K562 (cell line): ENCODE measurements at regions not wholly inside any gene's neighbourhood (a gene's known extent, or its start where the extent isn't known, plus 50 kb on each side); places are given as distances from the start of the nearest gene placed in this dataset.

Experiments
- ATAC-seq: fragments of 200-7000 bp; cut with Tn5 transposase; 3 replicates; pipeline ENCODE4 v1.9.1; 2020; ENCODE audit warnings: moderate library complexity
- BruUV-seq: library from RNA; stranded (reverse); fragments of 400-500 nt; replicated peaks from 2 replicates; lab custom pipeline; 2021; lab: Mats Ljungman, UMichigan
- CTCF ChIA-PET: fragments of 300-600 bp; formaldehyde crosslinking; extraction: SDS; loops from one replicate; lab custom pipeline; 2021; ENCODE audit warnings: low intra/inter-chr PET ratio; lab: Yijun Ruan, JAX
- POLR2A ChIA-PET: fragments of 300-600, 350-650 bp; sonication (Branson Sonifier 250); formaldehyde crosslinking; extraction: SDS; loops from one replicate; lab custom pipeline; 2021; ENCODE audit warnings: antibody characterized with exemption, inconsistent platforms; lab: Yijun Ruan, JAX
- DNase-seq, 4 experiments: peaks; one replicate each; pipeline versions ENCODE4 v3.0.0 to v3.0.0-alpha.2; 2011 to 2018; ENCODE audit warnings: low spot score in 3 of 4, mixed read lengths in 3 of 4; ENCODE audit errors: extremely low read depth in 1 of 4
- FAIRE-seq: peaks from 2 replicates; lab custom pipeline; 2011; peaks lifted over from hg19 to GRCh38; lab: Jason Lieb, UNC
- H2AFZ ChIP-seq: 2 replicates; pipeline ENCODE4 v1.6.0; 2011; ENCODE audit warnings: low read depth, low read length, control low read depth, inconsistent platforms
- H3K27ac ChIP-seq: fragments of 200-600 bp; 3 replicates; pipeline ENCODE4 v1.8.0; 2011; ENCODE audit warnings: low read depth, mild to moderate bottlenecking, control low read depth, inconsistent platforms, low read length, moderate library complexity, mixed read lengths; ENCODE audit errors: extremely low read depth
- H3K27me3 ChIP-seq, 2 experiments: fragments of 300-600 bp in 1 of 2; 2 replicates in 1 of 2; 3 replicates in 1 of 2; pipeline versions ENCODE4 v1.6.0 to v1.8.0; 2011; ENCODE audit warnings: inconsistent platforms in 2 of 2, low read length in 2 of 2, mild to moderate bottlenecking in 1 of 2, mixed read lengths in 1 of 2, moderate library complexity in 1 of 2; ENCODE audit not compliant: control insufficient read depth in 2 of 2, insufficient read depth in 2 of 2
- H3K36me3 ChIP-seq: fragments of 300-600 bp; 3 replicates; pipeline ENCODE4 v1.8.0; 2011; ENCODE audit warnings: mild to moderate bottlenecking, low read length, inconsistent platforms; ENCODE audit not compliant: control insufficient read depth, insufficient read depth
- H3K4me1 ChIP-seq, 2 experiments: fragments of 200-600 bp in 1 of 2; replicated peaks in 1 of 2; 2 replicates in 1 of 2; 3 replicates in 1 of 2; pipeline versions ENCODE4 v1.5.1 to v1.8.0; 2011; ENCODE audit warnings: inconsistent platforms in 2 of 2, low read length in 2 of 2, mild to moderate bottlenecking in 1 of 2, mixed read lengths in 1 of 2, moderate library complexity in 1 of 2; ENCODE audit not compliant: control insufficient read depth in 2 of 2, insufficient read depth in 2 of 2
- H3K4me2 ChIP-seq: 2 replicates; pipeline ENCODE4 v1.6.1; 2011; ENCODE audit warnings: low read length, control low read depth, inconsistent platforms, mixed read lengths; ENCODE audit not compliant: insufficient read depth
- H3K4me3 ChIP-seq: fragments of 200-600 bp; sonication (generic), shearing (Covaris generic); 2 replicates; pipeline ENCODE4 v1.5.1; 2016; ENCODE audit warnings: control low read depth, inconsistent platforms
- H3K79me2 ChIP-seq: fragments of 200-600 bp; 3 replicates; pipeline ENCODE4 v1.8.0; 2011; ENCODE audit warnings: low read length, inconsistent platforms; ENCODE audit not compliant: control insufficient read depth, insufficient read depth
- H3K9ac ChIP-seq, 2 experiments: 2 replicates each; pipeline versions ENCODE4 v1.6.0 to v1.6.1; 2011; ENCODE audit warnings: low read depth in 2 of 2, low read length in 2 of 2, control low read depth in 1 of 2, inconsistent platforms in 1 of 2, mild to moderate bottlenecking in 1 of 2, mixed read lengths in 1 of 2; ENCODE audit not compliant: insufficient read depth in 1 of 2
- H3K9me1 ChIP-seq: one replicate; pipeline ENCODE4 v1.6.0; 2011; ENCODE audit warnings: inconsistent platforms, mild to moderate bottlenecking, low read length, moderate library complexity; ENCODE audit not compliant: control insufficient read depth, insufficient read depth
- H3K9me3 ChIP-seq: replicated peaks from 2 replicates; pipeline ENCODE4 v1.5.1; 2011; ENCODE audit warnings: low read depth, low read length, inconsistent platforms; ENCODE audit not compliant: control insufficient read depth, insufficient read depth
- H4K20me1 ChIP-seq: replicated peaks from 2 replicates; pipeline ENCODE4 v1.6.1; 2011; ENCODE audit warnings: low read length, inconsistent platforms, mixed read lengths; ENCODE audit not compliant: control insufficient read depth, insufficient read depth
- CCNT2 ChIP-seq: IDR thresholded peaks from 2 replicates; pipeline ENCODE4 v1.6.1; 2011; ENCODE audit warnings: borderline replicate concordance, low read depth, mild to moderate bottlenecking, moderate library complexity, mixed read lengths, low read length; ENCODE audit not compliant: insufficient read length; ENCODE audit errors: extremely low read depth
- HOXB6 ChIP-seq: fragments of 250-450 bp; sonication (Bioruptor Pico); IDR thresholded peaks from 2 replicates; pipeline ENCODE4 v1.5.1; 2022; ENCODE audit warnings: mild to moderate bottlenecking, borderline replicate concordance
- KLF10 ChIP-seq: fragments of 250-450 bp; sonication (Bioruptor Pico); IDR thresholded peaks from 2 replicates; pipeline ENCODE4 v1.6.1; 2021; ENCODE audit warnings: matching md5 sums
- NFRKB ChIP-seq: fragments of 450-650 bp; IDR thresholded peaks from 2 replicates; pipeline ENCODE4 v1.6.1; 2016; ENCODE audit warnings: low read depth
- NR2C2 ChIP-seq, 2 experiments: fragments of 200-800 bp in 1 of 2; sonication (Bioruptor generic) in 1 of 2; sonication (generic) in 1 of 2; formaldehyde crosslinking in 1 of 2; IDR thresholded peaks; 2 replicates each; pipeline versions ENCODE4 v1.6.1 to v1.8.0; 2016 to 2022; ENCODE audit warnings: mild to moderate bottlenecking in 1 of 2, missing compliant biosample characterization in 1 of 2, missing genetic modification characterization in 1 of 2, missing genetic modification reagents in 1 of 2
- RBM39 ChIP-seq: fragments of 200-400 bp; formaldehyde crosslinking; optimal IDR thresholded peaks from 2 replicates; pipeline ENCODE3; 2018; ENCODE audit warnings: low read depth, low read length
- RUNX1 ChIP-seq: sonication (generic); IDR thresholded peaks from 2 replicates; pipeline ENCODE4 v1.6.1; 2016; ENCODE audit warnings: antibody characterized with exemption, low read depth
- SAFB ChIP-seq: fragments of 200-400 bp; formaldehyde crosslinking; IDR thresholded peaks from 2 replicates; pipeline ENCODE4 v1.6.1; 2017; ENCODE audit warnings: low read depth, low read length, borderline replicate concordance
- XRCC5 ChIP-seq: fragments of 200-400 bp; formaldehyde crosslinking; IDR thresholded peaks from 2 replicates; pipeline ENCODE4 v1.6.1; 2017; ENCODE audit warnings: low read depth, mild to moderate bottlenecking, low read length
- ZNF217 ChIP-seq: sonication (generic); formaldehyde crosslinking; IDR thresholded peaks from 2 replicates; pipeline ENCODE4 v1.8.0; 2022; ENCODE audit warnings: mild to moderate bottlenecking, missing genetic modification reagents
- ZNF239 ChIP-seq: fragments of 250-450 bp; sonication (Bioruptor Pico); IDR thresholded peaks from 2 replicates; pipeline ENCODE4 v1.4.0; 2020; ENCODE audit warnings: mild to moderate bottlenecking
- WGBS: fragments of 100-300 bp; shearing (Covaris generic); methylation state at CpG from one replicate; pipeline ENCODE4 v1.1.6; 2016; ENCODE audit warnings: low coverage, mixed read lengths; ENCODE audit not compliant: insufficient coverage; ENCODE audit errors: missing lambda C conversion rate; 5-methylcytosine and 5-hydroxymethylcytosine counted together
- in situ Hi-C: fragments of 300-500 bp; cut with MboI; formaldehyde crosslinking; loops from 4 replicates; pipeline ENCODE4 v1.15.0; 2018; ENCODE audit warnings: inconsistent platforms, mixed read lengths
- intact Hi-C: fragments of 100-400 bp; cut with micrococcal nuclease; formaldehyde crosslinking; loops from 2 replicates; pipeline ENCODE4 v1.14.2; 2022
- TF ChIP-seq, protein P1 (sequence below): fragments of 450-650 bp; formaldehyde crosslinking; IDR thresholded peaks from 2 replicates; pipeline ENCODE4 v1.4.0; 2022; ENCODE audit warnings: missing genetic modification characterization
- TF ChIP-seq, protein P2 (sequence below): fragments of 250-450 bp; sonication (Bioruptor Pico); IDR thresholded peaks from 2 replicates; pipeline ENCODE4 v1.5.0; 2022; ENCODE audit warnings: mild to moderate bottlenecking
- TF ChIP-seq, protein P3 (sequence below): fragments of 450-650 bp; formaldehyde crosslinking; conservative IDR thresholded peaks from 2 replicates; pipeline ENCODE4 v1.4.0; 2022; ENCODE audit warnings: mild to moderate bottlenecking, missing genetic modification characterization
- TF ChIP-seq, protein P4 (sequence below): fragments of 250-450 bp; sonication (Bioruptor Pico); IDR thresholded peaks from 2 replicates; pipeline ENCODE4 v1.5.0; 2021
- TF ChIP-seq, protein P5 (sequence below): fragments of 450-650 bp; IDR thresholded peaks from 2 replicates; pipeline ENCODE4 v1.6.1; 2017; ENCODE audit warnings: antibody characterized with exemption

DNA sequence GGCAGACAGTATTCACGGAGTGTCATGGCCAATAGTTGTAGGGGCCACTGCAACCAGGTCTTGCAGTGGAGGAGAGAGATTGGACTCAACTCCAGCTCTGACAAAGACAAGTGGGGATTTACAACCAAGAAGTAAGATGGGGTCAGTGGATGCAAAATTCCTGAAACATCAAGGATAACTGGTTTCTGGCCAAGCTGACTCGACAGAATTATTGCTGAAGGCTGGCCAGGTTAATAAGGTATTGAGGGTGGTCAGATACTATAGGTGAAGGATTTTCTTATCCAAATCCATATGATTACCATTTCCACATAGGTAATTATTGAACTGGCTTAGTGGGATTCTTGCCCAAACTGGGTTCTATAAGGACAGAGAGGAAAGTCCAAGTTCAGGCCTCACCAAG is 64.9 kb upstream of the FOXG1 start:
- H2AFZ ChIP-seq, result no peak overlapping the region
- 0% methylated on average over 2 of the region's 2 CpGs for WGBS
- H3K4me3 ChIP-seq, result no peak overlapping the region
- no peak overlapping the region for H3K27ac ChIP-seq
- DNase-seq (no peak), ATAC-seq (no peak), FAIRE-seq (no peak)
- H3K9ac ChIP-seq, result no peak overlapping the region
- BruUV-seq, result no TSS peak
- H4K20me1 ChIP-seq, result no peaks in the 10 kb centered on the region
- intact Hi-C loops (no loop called here), in situ Hi-C loops (no loop called here)
- H3K79me2 ChIP-seq, result no peaks in the 10 kb centered on the region
- POLR2A ChIA-PET, result no interaction called here
- H3K36me3 ChIP-seq, result no peaks in the 10 kb centered on the region
- no peaks in the 10 kb centered on the region for H3K9me1 ChIP-seq
- H3K4me1 ChIP-seq, result no peaks in the 10 kb centered on the region
- H3K4me2 ChIP-seq, result no peak overlapping the region
- no peaks in the 10 kb centered on the region for H3K9me3 ChIP-seq
- CTCF ChIA-PET, result no interaction called here
- no peaks in the 10 kb centered on the region for H3K27me3 ChIP-seq
- no peak for TF ChIP-seq HOXB6
- TF ChIP-seq, protein P1, sequence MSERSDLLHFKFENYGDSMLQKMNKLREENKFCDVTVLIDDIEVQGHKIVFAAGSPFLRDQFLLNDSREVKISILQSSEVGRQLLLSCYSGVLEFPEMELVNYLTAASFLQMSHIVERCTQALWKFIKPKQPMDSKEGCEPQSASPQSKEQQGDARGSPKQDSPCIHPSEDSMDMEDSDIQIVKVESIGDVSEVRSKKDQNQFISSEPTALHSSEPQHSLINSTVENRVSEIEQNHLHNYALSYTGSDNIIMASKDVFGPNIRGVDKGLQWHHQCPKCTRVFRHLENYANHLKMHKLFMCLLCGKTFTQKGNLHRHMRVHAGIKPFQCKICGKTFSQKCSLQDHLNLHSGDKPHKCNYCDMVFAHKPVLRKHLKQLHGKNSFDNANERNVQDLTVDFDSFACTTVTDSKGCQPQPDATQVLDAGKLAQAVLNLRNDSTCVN (CRISPR knock-in tag), result no peak
- TF ChIP-seq ZNF217 (CRISPR knock-in tag), result no peak
- TF ChIP-seq RUNX1, result no peak
- TF ChIP-seq, protein P2, sequence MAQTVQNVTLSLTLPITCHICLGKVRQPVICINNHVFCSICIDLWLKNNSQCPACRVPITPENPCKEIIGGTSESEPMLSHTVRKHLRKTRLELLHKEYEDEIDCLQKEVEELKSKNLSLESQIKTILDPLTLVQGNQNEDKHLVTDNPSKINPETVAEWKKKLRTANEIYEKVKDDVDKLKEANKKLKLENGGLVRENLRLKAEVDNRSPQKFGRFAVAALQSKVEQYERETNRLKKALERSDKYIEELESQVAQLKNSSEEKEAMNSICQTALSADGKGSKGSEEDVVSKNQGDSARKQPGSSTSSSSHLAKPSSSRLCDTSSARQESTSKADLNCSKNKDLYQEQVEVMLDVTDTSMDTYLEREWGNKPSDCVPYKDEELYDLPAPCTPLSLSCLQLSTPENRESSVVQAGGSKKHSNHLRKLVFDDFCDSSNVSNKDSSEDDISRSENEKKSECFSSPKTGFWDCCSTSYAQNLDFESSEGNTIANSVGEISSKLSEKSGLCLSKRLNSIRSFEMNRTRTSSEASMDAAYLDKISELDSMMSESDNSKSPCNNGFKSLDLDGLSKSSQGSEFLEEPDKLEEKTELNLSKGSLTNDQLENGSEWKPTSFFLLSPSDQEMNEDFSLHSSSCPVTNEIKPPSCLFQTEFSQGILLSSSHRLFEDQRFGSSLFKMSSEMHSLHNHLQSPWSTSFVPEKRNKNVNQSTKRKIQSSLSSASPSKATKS (CRISPR knock-in tag), result no peak
- no peak for TF ChIP-seq NR2C2 (CRISPR knock-in tag; IDR thresholded peaks at IDR 0.05)
- TF ChIP-seq NR2C2 (tag; IDR thresholded peaks at IDR 0.05), result no peak
- TF ChIP-seq, protein P3, sequence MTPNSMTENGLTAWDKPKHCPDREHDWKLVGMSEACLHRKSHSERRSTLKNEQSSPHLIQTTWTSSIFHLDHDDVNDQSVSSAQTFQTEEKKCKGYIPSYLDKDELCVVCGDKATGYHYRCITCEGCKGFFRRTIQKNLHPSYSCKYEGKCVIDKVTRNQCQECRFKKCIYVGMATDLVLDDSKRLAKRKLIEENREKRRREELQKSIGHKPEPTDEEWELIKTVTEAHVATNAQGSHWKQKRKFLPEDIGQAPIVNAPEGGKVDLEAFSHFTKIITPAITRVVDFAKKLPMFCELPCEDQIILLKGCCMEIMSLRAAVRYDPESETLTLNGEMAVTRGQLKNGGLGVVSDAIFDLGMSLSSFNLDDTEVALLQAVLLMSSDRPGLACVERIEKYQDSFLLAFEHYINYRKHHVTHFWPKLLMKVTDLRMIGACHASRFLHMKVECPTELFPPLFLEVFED (CRISPR knock-in tag), result no peak
- no peak for TF ChIP-seq ZNF239 (CRISPR knock-in tag)
- no peak for TF ChIP-seq RBM39
- no peak for TF ChIP-seq CCNT2
- no peak for TF ChIP-seq NFRKB
- TF ChIP-seq, protein P4, sequence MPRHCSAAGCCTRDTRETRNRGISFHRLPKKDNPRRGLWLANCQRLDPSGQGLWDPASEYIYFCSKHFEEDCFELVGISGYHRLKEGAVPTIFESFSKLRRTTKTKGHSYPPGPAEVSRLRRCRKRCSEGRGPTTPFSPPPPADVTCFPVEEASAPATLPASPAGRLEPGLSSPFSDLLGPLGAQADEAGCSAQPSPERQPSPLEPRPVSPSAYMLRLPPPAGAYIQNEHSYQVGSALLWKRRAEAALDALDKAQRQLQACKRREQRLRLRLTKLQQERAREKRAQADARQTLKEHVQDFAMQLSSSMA (CRISPR knock-in tag), result no peak
- TF ChIP-seq SAFB, result no peak
- TF ChIP-seq XRCC5, result no peak
- TF ChIP-seq KLF10 (CRISPR knock-in tag), result no peak
- TF ChIP-seq, protein P5, sequence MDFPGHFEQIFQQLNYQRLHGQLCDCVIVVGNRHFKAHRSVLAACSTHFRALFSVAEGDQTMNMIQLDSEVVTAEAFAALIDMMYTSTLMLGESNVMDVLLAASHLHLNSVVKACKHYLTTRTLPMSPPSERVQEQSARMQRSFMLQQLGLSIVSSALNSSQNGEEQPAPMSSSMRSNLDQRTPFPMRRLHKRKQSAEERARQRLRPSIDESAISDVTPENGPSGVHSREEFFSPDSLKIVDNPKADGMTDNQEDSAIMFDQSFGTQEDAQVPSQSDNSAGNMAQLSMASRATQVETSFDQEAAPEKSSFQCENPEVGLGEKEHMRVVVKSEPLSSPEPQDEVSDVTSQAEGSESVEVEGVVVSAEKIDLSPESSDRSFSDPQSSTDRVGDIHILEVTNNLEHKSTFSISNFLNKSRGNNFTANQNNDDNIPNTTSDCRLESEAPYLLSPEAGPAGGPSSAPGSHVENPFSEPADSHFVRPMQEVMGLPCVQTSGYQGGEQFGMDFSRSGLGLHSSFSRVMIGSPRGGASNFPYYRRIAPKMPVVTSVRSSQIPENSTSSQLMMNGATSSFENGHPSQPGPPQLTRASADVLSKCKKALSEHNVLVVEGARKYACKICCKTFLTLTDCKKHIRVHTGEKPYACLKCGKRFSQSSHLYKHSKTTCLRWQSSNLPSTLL, result no peak
